Uterus (tissue), 3 donors: ENCODE measurements at regions not wholly inside any gene's neighbourhood (a gene's known extent, or its start where the extent isn't known, plus 50 kb on each side); places are given as distances from the start of the nearest gene placed in this dataset.

Source experiments
- DNase-seq, 2 donors: peaks; one replicate each; pipeline ENCODE4 v3.0.0-alpha.2; 2019 to 2020
- H3K27ac ChIP-seq, 2 donors: fragments of 200-600 bp; sonication (generic); 1 replicate in 1 of 2; 2 replicates in 1 of 2; pipeline ENCODE4 v1.5.1; 2016 to 2018
- H3K27me3 ChIP-seq, 2 donors: fragments of 200-600 bp; sonication (generic); one replicate each; pipeline ENCODE4 v1.5.1; 2018 to 2019; ENCODE audit warnings: control low read depth in 1 of 2
- H3K36me3 ChIP-seq, 2 donors: fragments of 200-600 bp; sonication (generic); one replicate each; pipeline ENCODE4 v1.5.1; 2019; ENCODE audit warnings: control low read depth in 1 of 2
- H3K4me1 ChIP-seq, 2 donors: fragments of 200-600 bp; sonication (generic); one replicate each; pipeline ENCODE4 v1.5.1; 2018 to 2019; ENCODE audit warnings: control low read depth in 1 of 2
- H3K4me3 ChIP-seq, 2 donors: fragments of 200-600 bp; sonication (generic); 1 replicate in 1 of 2; 2 replicates in 1 of 2; pipeline ENCODE4 v1.5.1; 2018 to 2019; ENCODE audit warnings: mild to moderate bottlenecking in 1 of 2
- H3K9me3 ChIP-seq, 2 donors: fragments of 200-600 bp; sonication (generic); one replicate each; pipeline ENCODE4 v1.5.1; 2019; ENCODE audit warnings: control low read depth in 1 of 2
- CTCF ChIP-seq, 4 experiments: fragments of 200-600 bp in 2 of 4; fragments of 450-650 bp in 2 of 4; sonication (generic) in 2 of 4; IDR thresholded peaks; one replicate each; pipeline ENCODE4 v1.5.1; 2016 to 2019; ENCODE audit warnings: antibody characterized with exemption in 4 of 4, mild to moderate bottlenecking in 2 of 4, moderate library complexity in 1 of 4
- POLR2A ChIP-seq, 2 donors: fragments of 450-650 bp; IDR thresholded peaks; one replicate each; pipeline ENCODE4 v1.6.1; 2016; ENCODE audit warnings: antibody characterized with exemption in 2 of 2, mild to moderate bottlenecking in 1 of 2, moderate library complexity in 1 of 2
- intact Hi-C: fragments of 100-400 bp; cut with DNase I; formaldehyde crosslinking; loops from one replicate; pipeline ENCODE4 v1.15.1; 2023; ENCODE audit warnings: low total_unique reads
- donor health status: DM: yes; HTN: yes; CAD: no.

- Histone ChIP-seq H3K27me3 (no peaks in the 10 kb centered on the region), H3K36me3 (no peaks in the 10 kb centered on the region), H3K4me3 (no peak overlapping the region), H3K9me3 (no peaks in the 10 kb centered on the region), H3K4me1 (no peaks in the 10 kb centered on the region), H3K27ac (no peak overlapping the region)
- TF ChIP-seq POLR2A (IDR thresholded peaks at IDR 0.05) = no peak
- no peak for TF ChIP-seq CTCF (IDR thresholded peaks at IDR 0.05)
- DNase-seq = no peak
- intact Hi-C loops = no loop called here
Observed at GRCh38 chr4:147049946-147050345, 104.3 kb upstream of the TTC29 start.

- Histone ChIP-seq H3K4me1 (no peaks in the 10 kb centered on the region), H3K4me3 (no peak overlapping the region), H3K36me3 (no peaks in the 10 kb centered on the region), H3K27ac (no peak overlapping the region), H3K27me3 (no peaks in the 10 kb centered on the region), H3K9me3 (no peaks in the 10 kb centered on the region)
- DNase-seq = no peak
- intact Hi-C loops = no loop called here
- TF ChIP-seq CTCF (IDR thresholded peaks at IDR 0.05) (no peak), POLR2A (IDR thresholded peaks at IDR 0.05) (no peak)
Observed at GRCh38 chr4:147050356-147050765, 104.7 kb upstream of the TTC29 start.

DNA sequence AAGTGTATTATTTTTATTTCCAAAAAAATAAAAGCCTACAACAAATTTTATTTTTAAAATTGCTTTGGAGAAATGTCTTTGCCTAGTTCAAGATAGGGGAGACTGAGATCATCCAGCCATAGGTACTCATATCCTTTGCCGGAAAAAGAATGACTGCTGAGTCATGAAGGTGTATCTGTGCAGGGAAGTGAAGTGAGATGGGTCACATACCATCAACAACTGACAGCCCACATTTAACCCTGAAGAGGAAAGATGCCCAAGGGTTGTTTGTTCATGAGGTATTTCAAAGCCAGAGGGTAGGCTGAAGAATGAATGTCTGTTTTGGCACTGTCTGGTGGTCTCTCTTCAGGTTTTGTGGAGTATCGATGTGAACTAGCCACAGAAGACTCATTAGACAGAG, 106.7 kb upstream of the TTC29 start:
- no peak overlapping the region for H3K4me3 ChIP-seq
- no peaks in the 10 kb centered on the region for H3K36me3 ChIP-seq
- no peak for TF ChIP-seq POLR2A (IDR thresholded peaks at IDR 0.05)
- no peak for TF ChIP-seq CTCF (IDR thresholded peaks at IDR 0.05)
- H3K27me3 ChIP-seq = no peaks in the 10 kb centered on the region
- intact Hi-C loops = no loop called here
- H3K27ac ChIP-seq = no peak overlapping the region
- no peaks in the 10 kb centered on the region for H3K9me3 ChIP-seq
- no peak for DNase-seq
- H3K4me1 ChIP-seq = no peaks in the 10 kb centered on the region

- no peak for DNase-seq
- H3K4me3 ChIP-seq = no peak overlapping the region
- H3K36me3 ChIP-seq = no peaks in the 10 kb centered on the region
- H3K4me1 ChIP-seq = no peaks in the 10 kb centered on the region
- no peaks in the 10 kb centered on the region for H3K9me3 ChIP-seq
- H3K27ac ChIP-seq = no peak overlapping the region
- no peak for TF ChIP-seq POLR2A (IDR thresholded peaks at IDR 0.05)
- no peak for TF ChIP-seq CTCF (IDR thresholded peaks at IDR 0.05)
- no peaks in the 10 kb centered on the region for H3K27me3 ChIP-seq
- intact Hi-C loops = no loop called here
Observed at GRCh38 chr4:147054228-147054872, 108.7 kb upstream of the TTC29 start.

GRCh38 chr4:147056940-147057610, 111.4 kb upstream of the TTC29 start:
- H3K36me3 ChIP-seq = no peaks in the 10 kb centered on the region
- H3K27me3 ChIP-seq = no peaks in the 10 kb centered on the region
- no peaks in the 10 kb centered on the region for H3K4me1 ChIP-seq
- H3K27ac ChIP-seq = peak overlapping the region; percentile 40 to 48
- no peak for DNase-seq
- intact Hi-C loops = no loop called here
- H3K9me3 ChIP-seq = no peaks in the 10 kb centered on the region
- peak overlapping the region; percentile 19 to 25 for H3K4me3 ChIP-seq
- TF ChIP-seq POLR2A (IDR thresholded peaks at IDR 0.05) (no peak), CTCF (IDR thresholded peaks at IDR 0.05) (no peak)
